Progenitor cell of endocrine pancreas (in vitro differentiated cells): ENCODE measurements at regions not wholly inside any gene's neighbourhood (a gene's known extent, or its start where the extent isn't known, plus 50 kb on each side); places are given as distances from the start of the nearest gene placed in this dataset.

Source experiments
- DNase-seq: peaks from one replicate; pipeline ENCODE4 v3.0.0; 2021; ENCODE audit warnings: low spot score; ENCODE audit not compliant: unreplicated experiment
- H3K27ac Mint-ChIP-seq: 2 replicates; pipeline ENCODE4 v1.8.0; 2021; ENCODE audit warnings: mild to moderate bottlenecking, moderate library complexity, mixed read lengths
- H3K27me3 Mint-ChIP-seq: 2 replicates; pipeline ENCODE4 v1.8.0; 2021; ENCODE audit warnings: mixed read lengths
- H3K36me3 Mint-ChIP-seq: 2 replicates; pipeline ENCODE4 v1.8.0; 2022; ENCODE audit warnings: mixed read lengths; ENCODE audit not compliant: insufficient read depth
- H3K4me1 Mint-ChIP-seq: 2 replicates; pipeline ENCODE4 v1.8.0; 2021; ENCODE audit warnings: low read depth, mixed read lengths
- H3K4me3 Mint-ChIP-seq: 2 replicates; pipeline ENCODE4 v1.8.0; 2021; ENCODE audit warnings: low read depth, mild to moderate bottlenecking, moderate library complexity, mixed read lengths
- H3K9me3 Mint-ChIP-seq: 2 replicates; pipeline ENCODE4 v1.8.0; 2021; ENCODE audit warnings: low read depth, mixed read lengths
- CTCF ChIP-seq: fragments of 200-600 bp; sonication (generic); IDR thresholded peaks from one replicate; pipeline ENCODE4 v1.5.0; 2021; ENCODE audit warnings: antibody characterized with exemption, mild to moderate bottlenecking; ENCODE audit not compliant: unreplicated experiment

GRCh38 chr5:20370061-20370460 lies 382.1 kb upstream of the CDH18 start:
- H3K4me3 Mint-ChIP-seq: no peak overlapping the region

GRCh38 chr5:20369518-20369885 lies 381.5 kb upstream of the CDH18 start:
- H3K4me1 Mint-ChIP-seq: peaks cover 2% of the 10 kb centered on the region
- H3K27ac Mint-ChIP-seq: no peak overlapping the region
- TF ChIP-seq CTCF: no peak
- DNase-seq: no peak
- peaks cover 7% of the 10 kb centered on the region for H3K9me3 Mint-ChIP-seq
- H3K4me3 Mint-ChIP-seq: no peak overlapping the region
- H3K27me3 Mint-ChIP-seq: no peaks in the 10 kb centered on the region
- no peaks in the 10 kb centered on the region for H3K36me3 Mint-ChIP-seq

More at GRCh38 chr5:20370061-20370460, 382.1 kb upstream of the CDH18 start:
- peaks cover 7% of the 10 kb centered on the region for H3K9me3 Mint-ChIP-seq
- no peak overlapping the region for H3K27ac Mint-ChIP-seq
- no peak for DNase-seq
- H3K36me3 Mint-ChIP-seq: no peaks in the 10 kb centered on the region
- no peak for TF ChIP-seq CTCF
- H3K27me3 Mint-ChIP-seq: no peaks in the 10 kb centered on the region
- H3K4me1 Mint-ChIP-seq: peaks cover 2% of the 10 kb centered on the region

GRCh38 chr5:20368571-20369517 lies 380.8 kb upstream of the CDH18 start:
- Mint-ChIP-seq H3K9me3 (peaks cover 7% of the 10 kb centered on the region), H3K4me3 (no peak overlapping the region), H3K36me3 (no peaks in the 10 kb centered on the region), H3K27ac (no peak overlapping the region), H3K4me1 (peaks cover 2% of the 10 kb centered on the region), H3K27me3 (no peaks in the 10 kb centered on the region)
- no peak for DNase-seq
- TF ChIP-seq CTCF: no peak

GRCh38 chr5:20367178-20367577 lies 379.2 kb upstream of the CDH18 start:
- Mint-ChIP-seq H3K27me3 (no peaks in the 10 kb centered on the region), H3K36me3 (no peaks in the 10 kb centered on the region), H3K27ac (no peak overlapping the region), H3K9me3 (peaks cover 3% of the 10 kb centered on the region), H3K4me3 (no peak overlapping the region), H3K4me1 (peaks cover 2% of the 10 kb centered on the region)
- no peak for DNase-seq
- no peak for TF ChIP-seq CTCF

- H3K27me3 Mint-ChIP-seq: no peaks in the 10 kb centered on the region
- H3K27ac Mint-ChIP-seq: no peak overlapping the region
- peaks cover 4% of the 10 kb centered on the region for H3K9me3 Mint-ChIP-seq
- no peaks in the 10 kb centered on the region for H3K36me3 Mint-ChIP-seq
- no peak for DNase-seq
- no peak for TF ChIP-seq CTCF
- H3K4me1 Mint-ChIP-seq: no peaks in the 10 kb centered on the region
- H3K4me3 Mint-ChIP-seq: no peak overlapping the region
These were observed 372.3 kb upstream of the CDH18 start for GRCh38 chr5:20360263-20360662.
